ENCODE measurements at regions not wholly inside any gene's neighbourhood (a gene's known extent, or its start where the extent isn't known, plus 50 kb on each side); places are given as distances from the start of the nearest gene placed in this dataset.

DNA sequence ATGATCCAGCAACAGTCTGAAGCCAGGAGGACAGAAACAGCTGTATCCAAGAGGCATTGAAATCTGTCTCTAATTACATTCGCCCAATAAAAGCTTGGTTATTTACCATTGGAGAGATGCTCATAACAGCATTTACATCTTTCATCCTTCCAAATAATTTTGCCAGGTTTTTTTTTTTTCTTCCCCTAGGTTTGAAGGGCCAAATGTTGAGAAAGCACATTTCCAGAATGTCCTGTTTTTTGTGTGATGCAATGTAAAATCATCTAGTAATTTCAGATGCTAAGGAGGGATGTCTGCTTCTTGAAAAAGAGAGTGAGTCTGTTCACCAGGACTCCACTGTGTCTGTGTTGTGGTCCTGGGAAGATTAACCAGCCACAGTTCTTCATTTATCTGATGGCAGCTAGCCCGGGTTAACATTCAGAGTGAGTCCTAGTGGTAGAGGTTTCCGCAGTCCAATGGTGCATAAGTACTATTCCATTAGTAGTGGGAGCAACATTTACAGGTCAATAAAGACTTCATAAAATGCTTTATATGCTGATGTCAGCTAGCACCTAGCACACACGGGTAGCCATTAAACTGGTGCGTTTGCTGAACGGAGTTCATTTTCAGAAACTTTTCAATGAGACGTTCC lies 406.8 kb downstream of the STIM2 start:
- DNase-seq (ENCODE audit: low spot score): no peak

DNA sequence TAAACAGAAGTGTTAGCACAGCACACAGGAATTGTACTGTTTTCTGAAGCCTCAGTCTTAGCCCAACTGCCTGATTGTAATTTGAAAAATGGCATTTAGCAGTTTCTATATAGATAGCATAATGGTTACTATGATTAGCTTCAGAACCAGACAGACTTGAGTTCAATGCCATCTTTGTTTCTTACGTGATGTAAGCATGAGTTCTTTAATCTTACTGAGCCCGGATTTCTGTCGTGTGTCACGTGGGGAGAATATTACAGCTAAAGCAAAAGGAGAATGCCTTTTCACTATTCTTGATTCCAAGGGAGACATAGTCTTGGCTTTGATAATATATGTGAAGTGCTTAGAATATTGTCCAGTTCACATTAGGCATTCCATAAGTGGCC lies 407.3 kb downstream of the STIM2 start:
- no peak for DNase-seq (ENCODE audit: low spot score)

DNA sequence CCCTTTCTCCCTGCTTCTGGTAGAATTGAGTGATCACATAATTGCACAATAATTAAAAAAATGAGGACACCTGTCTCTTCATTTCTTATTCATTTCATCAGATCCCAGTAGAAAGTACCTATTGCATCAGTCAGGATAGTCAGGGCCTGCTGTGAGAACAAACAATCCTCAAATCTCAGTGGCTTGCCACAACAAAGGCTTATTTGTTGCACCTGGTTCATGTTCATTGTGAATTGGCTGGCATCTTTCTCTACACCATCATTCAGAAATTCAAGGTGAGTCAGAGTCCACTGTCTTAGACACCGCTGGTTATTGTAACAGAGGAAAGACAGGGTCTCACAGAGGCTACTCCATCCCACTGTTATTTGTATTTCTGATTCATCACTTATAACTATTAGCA lies 409.8 kb downstream of the STIM2 start:
- no peak for DNase-seq (ENCODE audit: low spot score)

DNA sequence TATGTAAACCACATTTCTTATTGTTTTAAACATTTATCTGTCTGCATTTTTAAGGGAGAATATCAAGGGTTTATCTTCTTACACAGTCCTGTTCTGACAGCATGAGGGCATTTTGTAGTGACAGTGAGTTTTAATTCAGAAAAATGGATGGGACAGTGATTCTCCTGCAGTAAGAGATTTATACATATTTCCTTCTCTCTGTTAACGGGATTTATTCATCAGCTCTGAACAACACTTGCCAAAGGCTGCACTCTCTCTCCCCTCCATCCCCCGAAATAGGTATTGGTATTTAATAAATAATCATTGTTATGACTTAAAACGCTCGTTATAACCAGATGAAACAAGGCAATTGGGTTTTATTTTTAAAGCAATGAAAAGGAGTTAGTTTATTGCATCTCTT lies 410.9 kb downstream of the STIM2 start:
- no peak for DNase-seq (ENCODE audit: low spot score)

DNA sequence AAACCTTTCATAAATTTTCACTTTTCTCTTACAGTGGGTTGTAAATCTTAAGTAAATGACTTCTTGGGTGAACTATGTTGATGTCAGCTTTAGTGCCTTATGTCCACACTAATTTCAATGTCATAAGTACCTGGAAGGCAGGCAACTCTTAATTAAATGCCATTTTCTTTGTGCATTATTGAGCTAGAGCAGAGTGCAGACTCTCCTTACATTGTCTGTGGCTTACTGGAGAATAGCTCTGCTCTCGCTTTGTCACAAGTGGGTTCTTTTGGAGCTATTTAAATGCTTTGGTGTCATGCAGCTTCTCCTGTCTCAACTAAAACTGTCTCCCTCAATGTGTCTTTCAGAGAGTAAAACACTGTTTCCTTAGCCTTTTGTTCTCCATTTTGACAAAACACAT lies 411.6 kb downstream of the STIM2 start:
- no peak for DNase-seq (ENCODE audit: low spot score)

DNA sequence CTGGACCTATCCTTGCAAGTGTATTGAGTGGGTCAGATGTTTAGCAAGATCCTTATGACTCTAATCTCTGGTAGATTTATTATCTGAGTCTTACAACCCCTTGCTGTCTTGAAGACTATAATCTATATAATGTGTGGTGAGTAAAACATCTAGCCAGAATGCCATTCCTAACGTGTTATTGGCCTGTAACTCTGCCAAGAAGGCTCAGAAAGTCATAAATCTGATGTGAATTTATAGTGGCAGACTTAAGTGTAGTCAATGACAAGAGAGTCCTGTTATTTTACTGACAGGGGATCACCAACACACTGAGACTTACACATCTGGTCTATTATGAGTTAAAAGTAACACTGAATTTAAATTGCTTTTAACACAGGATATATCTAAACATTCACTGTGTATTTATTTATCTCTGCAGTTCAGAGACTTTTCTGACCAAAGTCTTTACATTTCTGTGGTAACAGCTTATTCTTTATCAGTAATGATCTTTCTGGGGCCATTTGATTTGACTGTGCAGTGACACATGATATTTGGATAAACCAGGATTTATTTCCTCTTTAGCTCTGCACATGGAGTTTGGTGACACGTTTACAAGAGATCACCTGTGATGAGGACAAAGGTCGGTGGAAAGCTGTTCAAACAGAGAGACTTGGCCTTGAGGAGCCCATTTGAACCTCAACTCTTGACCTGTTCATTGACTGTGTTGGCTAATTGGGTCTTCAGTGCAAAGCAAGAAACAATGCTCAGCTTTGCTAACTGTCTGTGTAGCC lies 415.8 kb downstream of the STIM2 start:
- peak; percentile 2 for DNase-seq (ENCODE audit: low spot score)

DNA sequence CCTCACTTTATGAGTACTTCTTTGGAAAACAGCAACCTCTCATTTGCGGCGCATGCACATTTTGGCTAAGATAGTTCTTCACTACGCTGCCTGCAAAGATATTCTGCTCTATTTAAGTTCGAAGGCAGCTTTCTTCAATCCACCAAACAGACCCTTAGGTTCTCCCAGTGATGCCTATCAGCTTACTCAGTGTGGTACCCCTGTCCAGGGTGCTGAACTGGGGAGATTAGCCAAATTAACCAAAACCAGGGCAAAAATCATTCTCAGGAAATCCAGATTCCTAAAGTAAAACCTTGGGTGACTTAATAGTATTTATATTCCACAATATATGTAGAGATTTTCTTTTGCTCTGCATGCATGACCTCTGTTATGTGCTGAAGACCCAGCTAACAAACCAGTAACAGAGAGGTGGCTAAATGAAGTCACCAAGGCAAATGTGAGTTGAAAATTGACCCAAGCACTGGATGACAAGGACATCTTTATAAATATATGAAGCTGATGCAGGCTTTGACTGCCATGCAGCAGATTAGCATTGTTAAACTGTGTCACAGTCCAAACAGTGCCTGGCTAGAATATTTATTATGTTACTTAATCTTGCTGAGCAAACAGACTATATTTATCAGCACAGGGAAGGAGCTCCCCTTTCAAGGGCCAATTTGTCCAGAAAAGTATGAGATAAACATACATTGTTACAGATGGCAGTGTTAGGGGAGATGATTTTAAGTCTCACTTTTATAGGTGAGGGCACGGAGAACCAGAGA lies 418.2 kb downstream of the STIM2 start:
- peak; percentile 22 for DNase-seq (ENCODE audit: low spot score)

DNA sequence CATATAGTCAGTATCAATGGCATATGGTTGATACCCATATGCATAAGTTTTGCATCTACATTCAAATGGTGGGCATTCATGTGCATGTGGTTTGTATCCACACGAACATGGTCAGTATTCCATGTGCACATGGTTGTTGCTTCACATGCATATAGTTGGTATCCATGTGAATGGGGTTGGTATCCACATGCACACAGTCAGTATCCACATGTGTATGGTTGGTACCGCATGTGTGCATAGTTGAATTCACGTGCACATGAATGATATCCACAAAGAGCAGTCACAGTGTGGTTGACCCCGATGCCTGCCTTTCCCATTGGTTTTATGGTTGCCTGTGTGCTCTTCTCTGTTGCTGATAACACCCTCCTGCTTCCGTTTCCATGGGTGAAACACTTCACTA lies 427.9 kb downstream of the STIM2 start:
- no peak for DNase-seq (ENCODE audit: low spot score)

DNA sequence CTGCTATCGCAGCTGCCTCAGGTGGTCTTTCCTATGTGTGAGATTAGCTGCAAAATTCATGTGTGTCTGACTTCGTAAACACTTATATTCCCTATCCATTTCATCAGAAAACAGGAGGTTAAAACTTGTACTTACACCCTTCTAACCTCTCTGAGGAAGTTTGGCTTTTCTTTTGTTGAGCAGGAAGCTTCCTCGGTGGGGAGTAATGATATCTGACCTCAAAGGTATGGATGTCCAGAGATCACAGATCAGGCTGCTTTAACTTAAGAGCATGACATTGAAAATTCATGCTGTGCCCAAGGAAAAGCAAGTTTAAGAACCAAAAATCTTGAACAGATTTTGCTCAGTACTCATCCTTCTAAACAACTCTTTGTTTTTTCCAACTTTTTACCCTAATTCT lies 429.1 kb downstream of the STIM2 start:
- DNase-seq (ENCODE audit: low spot score): no peak

DNA sequence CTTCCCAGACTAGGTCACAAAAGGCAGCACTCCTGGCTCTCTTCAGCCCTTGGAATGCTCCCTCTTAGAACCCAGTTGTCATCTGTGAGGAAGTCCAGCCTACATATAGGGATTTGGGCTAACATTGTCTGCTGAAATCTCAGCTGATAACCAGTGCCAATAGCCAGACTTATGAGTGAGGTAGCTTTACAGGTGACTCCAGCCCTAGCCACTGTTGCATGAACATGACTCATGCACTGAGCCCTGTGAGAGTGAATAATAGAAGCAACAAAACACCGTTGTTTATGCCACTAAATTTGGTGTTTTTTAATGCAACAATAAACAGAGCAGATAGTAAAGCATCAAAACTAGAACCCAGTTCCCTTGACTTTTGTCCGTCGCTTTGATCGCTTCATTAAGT lies 433.2 kb downstream of the STIM2 start:
- no peak for DNase-seq (ENCODE audit: low spot score)

DNA sequence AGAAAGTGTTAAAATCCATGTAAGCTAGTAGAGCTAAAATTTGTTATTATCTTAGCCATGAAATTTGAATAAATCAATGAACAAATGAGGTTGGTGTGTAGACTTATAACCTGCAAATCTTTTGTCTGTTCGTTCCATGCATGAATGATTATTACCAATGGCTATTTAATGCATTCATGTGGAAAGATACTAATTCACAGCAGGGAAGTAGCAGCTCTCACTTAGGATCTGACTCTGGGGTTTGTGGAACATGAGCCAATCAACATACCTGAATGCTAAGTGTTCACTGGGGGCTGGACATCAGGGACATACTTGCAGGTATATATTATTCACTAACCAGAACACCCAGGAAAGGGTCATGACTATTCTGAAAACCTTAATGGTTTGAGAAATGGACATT lies 444.1 kb downstream of the STIM2 start:
- no peak for DNase-seq (ENCODE audit: low spot score)

DNA sequence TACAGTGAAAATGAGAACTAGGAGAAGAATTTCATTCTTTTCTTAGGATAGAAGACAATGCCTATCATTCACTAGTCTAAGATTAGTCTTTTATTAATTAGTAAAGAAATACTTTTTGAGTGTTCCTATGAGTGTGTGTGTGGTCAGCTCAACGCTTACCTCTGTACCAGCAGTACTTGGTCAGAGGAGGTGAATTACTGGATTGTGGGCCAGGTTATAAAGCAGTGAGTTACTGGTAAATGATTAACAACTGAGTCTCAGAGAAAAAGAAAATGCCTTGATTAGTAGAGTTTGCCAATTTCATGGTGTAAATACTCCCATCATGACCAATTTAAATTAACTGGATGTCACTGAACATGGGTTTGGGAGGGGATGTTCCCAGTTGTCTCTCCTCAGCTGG lies 444.6 kb downstream of the STIM2 start:
- DNase-seq (ENCODE audit: low spot score): no peak

DNA sequence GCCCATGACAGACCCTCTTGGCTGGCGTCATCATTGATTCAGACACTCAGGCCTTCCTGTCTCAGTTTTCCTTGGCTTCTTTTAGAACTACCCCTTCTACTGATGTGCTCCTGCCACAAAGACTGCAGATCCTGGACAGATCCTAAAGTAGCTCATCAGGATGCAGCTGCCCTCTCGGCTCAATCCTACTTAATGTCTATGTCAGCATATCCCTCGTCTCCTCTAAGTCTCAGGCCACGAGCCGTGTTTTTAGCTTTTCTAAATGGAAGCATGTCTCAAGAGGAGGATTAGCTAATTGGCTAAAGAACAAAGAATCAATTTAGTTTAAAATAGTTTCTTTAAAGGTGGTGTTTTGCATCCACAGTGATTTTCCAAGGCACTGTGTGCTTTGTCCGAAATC lies 447.7 kb downstream of the STIM2 start:
- no peak for DNase-seq (ENCODE audit: low spot score)

DNA sequence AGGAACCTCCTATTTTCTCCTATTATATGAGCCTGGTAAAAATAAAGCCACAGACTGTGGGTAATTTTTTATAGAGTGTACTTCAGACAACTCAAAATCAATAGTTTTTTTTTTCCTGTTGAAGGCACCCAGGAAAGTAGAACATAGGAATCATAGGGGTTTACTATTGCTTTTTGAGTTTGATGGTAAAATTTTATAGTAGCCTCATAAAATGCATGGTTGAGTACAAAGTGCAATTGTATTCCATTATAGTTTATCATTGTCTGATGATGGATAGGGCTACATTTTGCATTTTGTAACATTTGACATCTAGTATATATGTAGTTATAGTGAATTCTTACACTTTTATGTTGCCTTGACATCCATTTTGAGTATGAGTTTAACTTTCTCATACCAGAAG lies 455.0 kb downstream of the STIM2 start:
- DNase-seq (ENCODE audit: low spot score): no peak

DNA sequence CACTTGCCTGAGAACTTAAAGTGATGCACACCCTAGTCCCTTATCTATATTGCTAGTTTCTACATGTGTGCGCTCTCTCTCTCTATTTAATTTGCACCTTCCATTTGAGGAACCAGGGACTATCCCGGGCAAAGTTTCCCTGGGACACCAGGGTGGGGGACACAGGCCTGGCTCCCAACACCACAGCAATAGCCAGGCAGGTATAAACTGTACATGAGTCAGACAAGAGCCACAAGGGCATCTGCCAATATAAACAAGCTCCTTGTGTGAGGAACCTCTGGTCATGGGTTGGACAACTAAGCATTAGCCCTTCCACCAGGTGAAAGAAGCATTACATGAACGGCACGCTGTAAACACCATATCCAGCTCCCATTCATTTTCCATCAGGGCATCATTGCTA lies 455.5 kb downstream of the STIM2 start:
- DNase-seq (ENCODE audit: low spot score): peak; percentile 16

DNA sequence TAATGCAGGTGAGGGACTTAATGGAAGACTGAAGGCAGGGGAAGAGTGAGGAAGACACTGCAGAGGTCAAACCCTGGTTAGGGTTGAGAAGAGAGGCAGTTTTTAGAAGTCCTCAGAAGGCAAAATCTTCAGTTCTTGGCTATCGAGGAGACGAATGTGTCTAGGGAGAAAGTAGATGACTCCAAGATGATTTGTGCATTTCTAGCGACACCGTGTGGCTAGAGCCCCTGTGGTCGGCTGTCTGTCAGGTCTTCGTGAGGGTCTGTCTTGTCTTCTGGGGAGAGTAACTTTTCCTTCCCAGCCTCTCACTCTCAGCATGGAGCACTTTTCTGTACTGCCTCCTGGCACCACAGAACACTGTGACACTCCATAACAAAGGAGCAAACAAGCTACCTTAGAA lies 458.1 kb downstream of the STIM2 start:
- DNase-seq (ENCODE audit: low spot score): peak; percentile 74

DNA sequence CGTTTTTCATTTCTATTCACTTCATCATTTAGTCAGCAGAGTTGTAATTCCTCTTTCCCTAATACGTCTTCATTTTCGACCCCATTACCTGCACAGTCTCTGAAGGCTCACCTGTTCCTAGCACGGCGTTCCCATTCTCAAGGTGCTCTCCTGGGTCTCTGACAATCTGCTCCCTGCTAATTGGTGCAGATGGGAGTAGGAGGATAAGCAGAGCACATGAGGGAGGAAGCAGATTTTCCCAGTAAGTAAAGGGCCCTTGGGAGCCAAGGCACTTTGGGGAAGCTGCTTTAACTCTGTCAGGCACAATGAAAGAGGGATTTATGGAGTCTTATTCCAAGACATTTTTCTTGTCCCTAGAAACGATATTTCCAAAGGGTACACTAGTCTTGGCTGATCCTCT lies 466.4 kb downstream of the STIM2 start:
- DNase-seq (ENCODE audit: low spot score): no peak

DNA sequence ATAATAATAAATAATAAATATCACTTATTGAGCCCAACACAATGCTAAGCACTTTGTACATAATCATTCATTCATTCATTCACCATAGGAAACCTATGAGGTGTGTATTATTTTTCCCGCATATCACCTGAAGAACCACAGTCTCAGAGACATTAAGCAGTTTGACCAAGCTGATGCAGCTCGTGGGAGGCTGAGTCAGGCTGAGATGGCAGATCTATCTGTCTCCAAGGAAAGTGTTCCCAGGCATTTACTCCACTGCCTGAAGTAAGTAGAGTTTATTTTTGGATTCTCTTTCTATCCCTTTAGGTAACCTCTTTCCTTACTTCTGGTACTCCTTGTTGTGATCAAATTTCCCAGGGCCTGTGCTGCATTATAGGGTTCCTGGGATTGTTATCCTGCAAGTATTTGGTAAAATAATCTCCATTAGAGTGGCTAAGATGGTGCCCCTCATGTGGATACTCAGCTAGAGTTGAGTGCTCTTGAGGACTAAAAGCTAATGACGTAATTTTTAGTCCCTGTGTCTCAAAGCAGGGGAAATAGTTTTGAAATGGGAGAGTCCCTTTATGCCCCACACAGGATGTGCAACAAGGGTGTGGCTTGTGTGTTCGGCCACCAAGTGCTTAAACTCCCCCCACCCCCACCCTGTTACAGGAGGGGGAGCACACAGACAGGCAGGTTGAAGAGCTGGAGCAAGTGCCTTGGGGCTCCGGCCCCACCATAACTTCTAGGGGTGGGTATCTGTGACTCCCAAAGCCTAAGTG lies 467.0 kb downstream of the STIM2 start:
- DNase-seq (ENCODE audit: low spot score): no peak

DNA sequence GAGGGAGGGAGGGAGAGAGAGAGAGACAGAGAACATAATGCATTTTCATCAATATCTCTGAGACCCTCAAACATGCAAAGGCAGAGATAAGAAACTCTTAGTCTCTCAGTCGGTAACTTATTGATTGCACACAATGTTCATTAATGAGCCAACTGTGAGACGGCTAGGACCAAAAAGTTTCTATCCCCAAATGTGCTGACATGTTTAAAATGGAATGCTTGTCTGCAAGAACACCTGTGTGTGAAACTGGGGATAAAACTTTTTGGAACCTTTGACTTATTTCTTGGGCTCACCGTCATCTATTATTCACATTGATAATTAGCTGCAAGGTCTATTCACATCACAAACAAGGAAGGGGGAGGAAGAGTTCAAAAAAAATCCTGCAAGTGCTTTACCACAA lies 477.9 kb downstream of the STIM2 start:
- no peak for DNase-seq (ENCODE audit: low spot score)

DNA sequence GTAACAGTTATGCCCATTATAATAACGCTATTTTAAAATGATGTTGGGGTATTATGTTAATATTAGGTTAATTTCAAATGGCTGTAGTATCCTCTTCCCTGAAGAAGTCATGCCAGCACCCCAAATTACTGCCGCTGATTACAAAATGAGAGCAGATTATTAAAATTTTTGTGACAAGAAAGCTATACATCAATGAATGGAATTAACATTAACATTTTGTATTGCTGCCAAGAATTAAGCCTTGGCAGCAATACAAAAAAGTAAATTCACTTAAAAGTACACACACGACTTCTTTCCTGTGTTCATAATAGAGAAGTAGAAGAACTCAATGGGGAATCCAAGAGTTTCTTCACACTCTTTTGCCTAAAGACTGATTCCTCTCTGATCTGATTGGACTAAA lies 482.8 kb downstream of the STIM2 start:
- DNase-seq (ENCODE audit: low spot score): no peak

DNA sequence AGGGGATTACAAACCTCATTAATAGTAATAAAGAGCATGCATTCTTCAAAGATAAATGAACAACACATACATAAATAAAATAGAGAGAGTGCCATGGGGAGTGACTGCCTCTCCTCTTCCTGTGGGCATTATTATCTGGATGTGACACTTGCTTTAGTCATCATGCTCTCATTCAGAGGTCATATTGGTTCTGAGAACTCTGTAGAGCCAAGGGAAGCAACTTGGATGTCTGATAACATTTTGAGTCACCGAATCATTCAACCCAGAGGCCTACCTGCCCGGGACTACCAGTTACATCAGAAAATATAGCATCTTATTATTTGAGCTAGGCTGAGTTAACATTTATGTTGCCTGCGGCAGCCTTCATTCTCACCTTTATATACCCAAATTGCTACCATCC lies 489.5 kb downstream of the STIM2 start:
- DNase-seq (ENCODE audit: low spot score): no peak

DNA sequence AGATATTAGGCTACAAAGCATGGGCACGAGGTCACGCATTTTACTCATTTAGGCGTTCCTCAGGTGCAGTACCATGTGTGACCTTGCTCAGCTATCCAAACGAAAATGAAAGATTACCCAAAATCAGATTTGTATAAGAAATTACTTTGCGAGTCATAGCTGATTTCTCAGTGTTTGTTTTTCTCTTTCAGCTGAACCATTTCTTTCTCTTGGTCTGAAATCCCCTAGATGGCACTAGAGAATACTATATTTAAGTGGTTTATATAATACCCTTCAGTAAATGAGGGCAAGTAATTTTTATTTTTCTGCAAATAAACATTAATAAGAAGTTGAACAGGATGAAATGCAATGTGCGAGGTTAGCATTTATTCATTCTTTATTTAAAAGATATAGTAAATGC lies 496.6 kb downstream of the STIM2 start:
- DNase-seq (ENCODE audit: low spot score): peak; percentile 5

Measured in HT-29 (cell line).